Stimulated activated naive B cell treated with anti-CD40 and anti-IgM and Interleukin-4, amounts not matched to agents 10 μg/mL and 1 μg/mL and 100 μg/mL, for 72 hours (primary cell): ENCODE measurements at regions not wholly inside any gene's neighbourhood (a gene's known extent, or its start where the extent isn't known, plus 50 kb on each side); places are given as distances from the start of the nearest gene placed in this dataset.
A peak's percentile ranks its signal among the peaks of the same experiment; 100 is the strongest.

ENCODE experiments used
- ATAC-seq, 2 donors: fragments of 150-1000 bp; cut with Tn5 transposase; replicated peaks; 2 replicates each; pipeline ENCODE4 v1.10.0; 2021; ENCODE audit warnings: moderate library complexity in 1 of 2
- DNase-seq: peaks from one replicate; pipeline ENCODE4 v3.0.0; 2021
- H3K27ac Mint-ChIP-seq: one replicate; pipeline ENCODE4 v1.8.0; 2022; ENCODE audit warnings: mild to moderate bottlenecking, mixed read lengths
- H3K27me3 Mint-ChIP-seq, 2 donors: one replicate each; pipeline ENCODE4 v1.8.0; 2022; ENCODE audit warnings: mixed read lengths in 2 of 2
- H3K36me3 Mint-ChIP-seq, 2 donors: one replicate each; pipeline ENCODE4 v1.8.0; 2022; ENCODE audit warnings: mixed read lengths in 2 of 2, mild to moderate bottlenecking in 1 of 2
- H3K4me1 Mint-ChIP-seq, 2 donors: one replicate each; pipeline ENCODE4 v1.8.0; 2022; ENCODE audit warnings: mixed read lengths in 2 of 2, mild to moderate bottlenecking in 1 of 2
- H3K4me3 Mint-ChIP-seq, 2 donors: one replicate each; pipeline ENCODE4 v1.8.0; 2022; ENCODE audit warnings: mild to moderate bottlenecking in 2 of 2, mixed read lengths in 2 of 2, moderate library complexity in 1 of 2
- H3K9me3 Mint-ChIP-seq, 2 donors: one replicate each; pipeline ENCODE4 v1.8.0; 2022; ENCODE audit warnings: mixed read lengths in 2 of 2, mild to moderate bottlenecking in 1 of 2

DNA sequence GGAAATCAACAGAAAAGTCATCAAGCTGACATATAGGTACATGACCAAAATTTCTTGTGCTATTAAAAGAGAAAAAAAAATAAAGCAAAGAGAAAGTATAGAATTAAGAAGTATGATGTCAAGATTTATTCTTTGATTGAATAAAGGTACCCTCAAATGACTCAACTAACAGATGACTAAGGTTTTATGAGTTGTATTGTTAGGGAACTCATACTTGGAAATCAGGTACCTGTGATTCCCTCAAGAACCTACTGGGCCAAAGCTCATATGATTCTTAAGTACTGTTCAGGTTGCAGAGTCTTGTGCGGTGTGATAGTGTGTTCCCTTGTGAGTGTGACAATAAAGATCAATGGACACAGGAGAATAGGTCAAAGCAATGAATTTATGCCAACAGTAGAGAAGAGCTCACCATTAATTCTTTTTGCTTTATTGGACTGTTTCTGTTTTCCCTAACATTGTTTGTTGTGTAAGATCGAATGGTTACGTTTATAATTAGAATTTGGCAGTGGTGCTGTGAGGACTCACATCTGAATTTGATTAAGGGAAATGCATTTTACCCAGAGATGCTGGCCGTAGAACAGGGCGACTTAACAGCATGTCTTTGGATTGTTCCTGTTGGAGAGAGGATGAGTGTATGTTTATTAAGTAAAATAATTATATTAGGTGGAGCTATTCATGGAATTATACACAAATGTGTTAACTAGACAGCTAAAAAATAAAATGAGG lies 293.2 kb upstream of the SEMA3D start:
- Mint-ChIP-seq H3K27ac (no peak overlapping the region), H3K9me3 (no peaks in the 10 kb centered on the region), H3K4me1 (no peaks in the 10 kb centered on the region), H3K4me3 (no peak overlapping the region), H3K36me3 (no peaks in the 10 kb centered on the region), H3K27me3 (no peaks in the 10 kb centered on the region)
- DNase-seq: no peak
- ATAC-seq: no peak

DNA sequence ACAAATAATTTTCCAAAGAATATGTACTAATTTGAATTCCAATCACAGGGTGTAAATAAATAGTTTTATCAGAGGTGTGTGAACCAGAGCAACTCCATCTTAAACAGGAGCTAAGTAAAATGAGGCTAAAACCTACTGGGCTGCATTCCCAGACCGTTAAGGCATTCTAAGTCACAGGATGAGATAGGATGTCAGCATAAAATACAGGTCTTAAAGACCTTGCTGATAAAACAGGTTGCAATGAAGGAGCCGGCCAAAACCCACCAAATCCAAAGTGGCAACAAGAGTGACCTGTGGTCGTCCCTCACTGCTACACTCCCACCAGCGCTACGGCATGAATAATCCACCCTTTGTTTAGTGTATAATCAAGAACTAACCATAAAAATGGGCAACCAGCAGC lies 291.7 kb upstream of the SEMA3D start:
- Mint-ChIP-seq H3K36me3 (no peaks in the 10 kb centered on the region), H3K27ac (no peak overlapping the region), H3K4me3 (no peak overlapping the region), H3K4me1 (peaks cover 0 to 4% of the 10 kb centered on the region in 2 donors), H3K9me3 (no peaks in the 10 kb centered on the region), H3K27me3 (no peaks in the 10 kb centered on the region)
- DNase-seq (no peak), ATAC-seq (no peak)

DNA sequence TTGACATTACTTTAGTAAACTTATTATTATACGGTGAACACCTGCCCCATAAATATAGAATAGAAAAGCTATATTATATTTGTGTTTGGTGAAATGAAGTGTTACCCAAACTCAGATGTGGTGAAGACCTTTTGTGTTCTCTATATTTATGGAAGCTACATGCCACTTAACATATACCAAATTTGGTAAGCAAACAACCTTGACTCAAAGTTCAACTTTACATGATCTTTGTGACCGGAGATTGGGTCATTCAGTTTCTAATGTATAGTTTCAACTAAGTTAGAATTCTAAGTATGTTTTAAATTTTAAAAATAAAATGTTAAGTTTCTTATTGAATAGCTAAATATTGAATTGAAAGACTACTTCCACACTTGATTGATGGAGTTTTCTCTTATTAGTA lies 288.6 kb upstream of the SEMA3D start:
- DNase-seq (no peak), ATAC-seq (no peak)
- Mint-ChIP-seq H3K4me3 (no peak overlapping the region), H3K27me3 (no peaks in the 10 kb centered on the region), H3K4me1 (peaks cover 3 to 21% of the 10 kb centered on the region in 2 donors), H3K9me3 (no peaks in the 10 kb centered on the region), H3K27ac (no peak overlapping the region), H3K36me3 (no peaks in the 10 kb centered on the region)

DNA sequence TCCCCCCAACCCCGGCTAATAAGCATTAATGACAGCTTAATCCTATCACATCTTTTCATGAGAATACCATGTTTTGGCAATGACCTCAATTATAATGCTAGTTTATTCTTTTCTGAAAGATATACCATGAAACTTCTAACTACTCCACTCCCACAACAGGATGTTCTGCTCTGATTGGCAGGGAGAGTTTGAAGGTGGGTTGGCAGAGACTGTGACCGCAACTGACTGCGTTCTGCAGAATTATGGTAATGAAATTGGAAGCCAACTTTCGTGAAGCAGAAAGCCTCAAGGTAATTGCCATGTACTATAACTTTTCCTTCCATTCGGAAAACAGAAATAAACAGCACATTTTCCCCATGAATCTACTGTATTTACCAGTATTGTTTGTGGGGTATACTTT lies 288.2 kb upstream of the SEMA3D start:
- no peak overlapping the region for H3K27ac Mint-ChIP-seq
- no peak for ATAC-seq
- no peaks in the 10 kb centered on the region for H3K27me3 Mint-ChIP-seq

GRCh38 chr7:85474234-85474633 lies 287.4 kb upstream of the SEMA3D start:
- Mint-ChIP-seq H3K4me1 (peaks cover 5 to 21% of the 10 kb centered on the region in 2 donors), H3K27ac (no peak overlapping the region), H3K36me3 (no peaks in the 10 kb centered on the region), H3K27me3 (no peaks in the 10 kb centered on the region), H3K9me3 (no peaks in the 10 kb centered on the region), H3K4me3 (no peak overlapping the region)
- peak; percentile 71 to 81 for ATAC-seq
- DNase-seq: no peak

More for the DNA sequence above, 288.2 kb upstream of the SEMA3D start:
- no peak for DNase-seq
- no peaks in the 10 kb centered on the region for H3K36me3 Mint-ChIP-seq
- no peak overlapping the region for H3K4me3 Mint-ChIP-seq
- no peaks in the 10 kb centered on the region for H3K9me3 Mint-ChIP-seq
- H3K4me1 Mint-ChIP-seq: peaks cover 3 to 21% of the 10 kb centered on the region in 2 donors

DNA sequence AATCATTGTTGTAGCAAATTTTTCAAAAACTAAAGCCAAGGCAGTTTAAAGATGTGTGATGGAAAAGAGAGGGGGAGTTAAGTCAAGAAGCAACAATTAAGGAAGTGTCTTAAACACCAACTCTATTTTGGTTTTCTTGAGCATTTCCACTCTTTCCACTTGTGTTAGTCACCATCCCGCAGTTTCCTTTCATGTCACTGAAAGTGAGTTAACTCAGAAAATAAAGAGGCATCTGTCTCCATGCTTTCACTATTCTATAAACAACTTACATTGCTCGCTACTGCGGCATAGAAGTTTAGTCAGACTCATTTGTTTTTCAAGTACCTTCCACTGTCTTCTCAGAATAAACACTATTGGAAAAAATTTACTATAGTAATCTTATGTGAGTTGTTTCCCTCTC lies 284.9 kb upstream of the SEMA3D start:
- H3K27me3 Mint-ChIP-seq: peaks cover 6 to 7% of the 10 kb centered on the region in 2 donors
- no peaks in the 10 kb centered on the region for H3K9me3 Mint-ChIP-seq
- peak; percentile 82 to 83 for ATAC-seq
- peaks cover 5 to 22% of the 10 kb centered on the region in 2 donors for H3K4me1 Mint-ChIP-seq
- no peak overlapping the region for H3K27ac Mint-ChIP-seq
- DNase-seq: no peak
- H3K36me3 Mint-ChIP-seq: no peaks in the 10 kb centered on the region
- H3K4me3 Mint-ChIP-seq: peak overlapping the region in 1 of 2 donors; percentile 41

DNA sequence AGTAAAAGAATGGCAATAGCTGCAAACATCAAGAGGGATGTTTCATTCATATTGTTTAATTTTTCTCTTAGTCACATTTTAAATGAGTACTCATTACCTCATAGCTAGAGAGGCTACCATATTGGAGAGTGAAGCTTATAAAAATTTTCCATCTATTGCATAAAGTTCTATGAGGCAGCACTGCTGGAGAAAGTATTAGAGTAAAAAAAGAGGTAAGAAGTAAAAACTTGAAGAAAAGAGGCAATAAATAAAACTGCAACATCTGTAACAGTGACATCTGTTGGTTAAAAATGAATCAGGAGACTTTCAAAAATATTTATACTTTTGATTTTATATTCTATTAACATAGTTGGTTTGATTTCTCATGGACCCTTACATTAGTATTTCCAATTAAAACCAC lies 284.5 kb upstream of the SEMA3D start:
- DNase-seq (no peak), ATAC-seq (peak; percentile 39 to 46)
- Mint-ChIP-seq H3K36me3 (no peaks in the 10 kb centered on the region), H3K9me3 (no peaks in the 10 kb centered on the region), H3K4me1 (peaks cover 5 to 26% of the 10 kb centered on the region in 2 donors), H3K4me3 (peak overlapping the region in 1 of 2 donors; percentile 21), H3K27ac (no peak overlapping the region), H3K27me3 (peaks cover 6 to 7% of the 10 kb centered on the region in 2 donors)

- H3K27ac Mint-ChIP-seq: no peak overlapping the region
- no peaks in the 10 kb centered on the region for H3K36me3 Mint-ChIP-seq
- H3K9me3 Mint-ChIP-seq: no peaks in the 10 kb centered on the region
- no peak overlapping the region for H3K4me3 Mint-ChIP-seq
- DNase-seq: no peak
- H3K4me1 Mint-ChIP-seq: peaks cover 5 to 26% of the 10 kb centered on the region in 2 donors
- H3K27me3 Mint-ChIP-seq: peaks cover 6 to 7% of the 10 kb centered on the region in 2 donors
- ATAC-seq: no peak
Measured at GRCh38 chr7:85469446-85470010, 282.7 kb upstream of the SEMA3D start.

DNA sequence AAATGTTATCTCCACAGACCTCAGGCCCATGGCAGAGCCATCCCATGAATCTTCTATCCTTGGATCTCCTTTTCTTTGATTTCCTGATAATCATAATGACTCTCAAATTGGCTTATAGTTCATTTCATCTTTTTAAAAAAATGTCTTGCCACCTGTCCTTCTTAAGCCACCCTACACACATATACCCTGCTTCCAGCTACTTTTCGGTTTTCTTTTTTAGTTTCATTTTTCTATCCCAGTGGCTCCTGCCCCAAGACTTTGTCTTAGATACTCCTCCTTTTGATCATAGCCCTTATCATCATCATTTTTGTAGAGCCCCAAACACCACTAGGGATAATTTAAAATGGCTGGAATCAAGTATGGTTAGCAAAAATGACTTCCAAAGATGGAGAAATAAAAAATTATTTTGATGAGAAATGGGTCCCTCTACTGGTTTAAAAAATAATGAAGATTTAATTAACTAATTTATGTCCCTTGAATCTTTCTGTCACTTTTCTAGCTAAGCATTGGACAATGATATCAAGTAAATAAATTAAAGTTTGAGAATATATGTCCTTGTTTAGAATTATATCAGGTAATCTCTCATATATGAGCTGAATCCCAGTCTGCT lies 277.3 kb upstream of the SEMA3D start:
- Mint-ChIP-seq H3K9me3 (no peaks in the 10 kb centered on the region), H3K27ac (no peak overlapping the region), H3K4me3 (peak overlapping the region in 1 of 2 donors; percentile 10)

GRCh38 chr7:85462671-85463070 lies 275.8 kb upstream of the SEMA3D start:
- DNase-seq: no peak
- peaks cover 0 to 5% of the 10 kb centered on the region in 2 donors for H3K4me1 Mint-ChIP-seq
- no peaks in the 10 kb centered on the region for H3K36me3 Mint-ChIP-seq
- H3K9me3 Mint-ChIP-seq: no peaks in the 10 kb centered on the region
- H3K27ac Mint-ChIP-seq: no peak overlapping the region
- H3K27me3 Mint-ChIP-seq: peaks cover 2 to 7% of the 10 kb centered on the region in 2 donors
- H3K4me3 Mint-ChIP-seq: no peak overlapping the region
- no peak for ATAC-seq

More for the DNA sequence above, 277.3 kb upstream of the SEMA3D start:
- no peaks in the 10 kb centered on the region for H3K36me3 Mint-ChIP-seq
- H3K4me1 Mint-ChIP-seq: peaks cover 0 to 5% of the 10 kb centered on the region in 2 donors
- ATAC-seq: peak in 1 of 2 donors; percentile 23
- H3K27me3 Mint-ChIP-seq: peaks cover 6 to 7% of the 10 kb centered on the region in 2 donors
- no peak for DNase-seq

DNA sequence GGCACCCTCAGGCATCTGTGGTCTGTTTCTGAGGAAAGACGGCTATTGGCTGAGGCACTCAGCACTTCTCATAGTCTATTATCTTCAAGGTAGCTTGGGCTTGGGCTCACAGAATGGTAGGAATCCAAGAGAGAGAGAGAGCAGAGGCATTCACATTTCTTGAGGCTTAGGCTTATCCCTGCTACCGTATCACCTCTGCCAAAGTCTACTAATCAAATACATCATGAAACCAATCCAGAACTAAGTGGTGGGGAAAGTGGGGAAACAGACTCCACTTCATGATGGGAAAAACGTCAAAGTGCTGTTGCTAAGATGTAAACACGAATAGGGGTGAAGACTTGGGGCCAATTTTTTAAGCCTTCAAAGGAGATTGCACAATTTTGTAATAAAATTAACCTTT lies 271.1 kb upstream of the SEMA3D start:
- Mint-ChIP-seq H3K36me3 (no peaks in the 10 kb centered on the region), H3K27ac (peak overlapping the region; percentile 57), H3K9me3 (no peaks in the 10 kb centered on the region), H3K4me3 (no peak overlapping the region), H3K4me1 (no peaks in the 10 kb centered on the region), H3K27me3 (peaks cover 0 to 5% of the 10 kb centered on the region in 2 donors)
- ATAC-seq (no peak), DNase-seq (no peak)

GRCh38 chr7:85456254-85456653 lies 269.4 kb upstream of the SEMA3D start:
- H3K4me1 Mint-ChIP-seq: no peaks in the 10 kb centered on the region
- ATAC-seq: no peak
- no peak overlapping the region for H3K4me3 Mint-ChIP-seq
- DNase-seq: no peak
- H3K36me3 Mint-ChIP-seq: no peaks in the 10 kb centered on the region
- H3K27me3 Mint-ChIP-seq: peaks cover 0 to 5% of the 10 kb centered on the region in 2 donors
- H3K27ac Mint-ChIP-seq: no peak overlapping the region
- H3K9me3 Mint-ChIP-seq: no peaks in the 10 kb centered on the region

DNA sequence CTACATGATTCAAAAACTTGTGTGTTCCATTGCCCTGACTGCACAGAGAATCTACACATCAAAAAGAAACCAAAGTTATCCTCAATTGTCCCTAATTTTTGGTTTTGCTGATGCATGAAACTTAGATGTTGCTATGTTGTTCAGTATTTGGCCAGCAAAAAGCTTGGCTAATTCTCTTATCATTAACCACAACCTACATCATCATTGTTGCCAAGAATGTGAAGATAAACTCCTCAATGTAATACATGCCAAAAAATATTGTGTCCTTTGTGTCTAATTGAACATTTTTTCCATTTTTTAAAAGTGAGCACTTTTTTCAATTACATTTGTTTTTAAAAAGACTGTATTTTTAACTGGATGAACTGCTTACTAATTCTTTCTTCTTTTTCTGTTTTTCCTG lies 268.0 kb upstream of the SEMA3D start:
- no peaks in the 10 kb centered on the region for H3K4me1 Mint-ChIP-seq
- no peak overlapping the region for H3K27ac Mint-ChIP-seq
- no peaks in the 10 kb centered on the region for H3K9me3 Mint-ChIP-seq
- peaks cover 5 to 11% of the 10 kb centered on the region in 2 donors for H3K27me3 Mint-ChIP-seq
- H3K36me3 Mint-ChIP-seq: no peaks in the 10 kb centered on the region
- DNase-seq (no peak), ATAC-seq (no peak)
- no peak overlapping the region for H3K4me3 Mint-ChIP-seq

GRCh38 chr7:85452674-85453073 lies 265.8 kb upstream of the SEMA3D start:
- no peaks in the 10 kb centered on the region for H3K9me3 Mint-ChIP-seq
- no peak overlapping the region for H3K4me3 Mint-ChIP-seq
- DNase-seq (no peak), ATAC-seq (no peak)
- no peaks in the 10 kb centered on the region for H3K36me3 Mint-ChIP-seq
- peaks cover 2 to 11% of the 10 kb centered on the region in 2 donors for H3K27me3 Mint-ChIP-seq
- no peak overlapping the region for H3K27ac Mint-ChIP-seq
- no peaks in the 10 kb centered on the region for H3K4me1 Mint-ChIP-seq

DNA sequence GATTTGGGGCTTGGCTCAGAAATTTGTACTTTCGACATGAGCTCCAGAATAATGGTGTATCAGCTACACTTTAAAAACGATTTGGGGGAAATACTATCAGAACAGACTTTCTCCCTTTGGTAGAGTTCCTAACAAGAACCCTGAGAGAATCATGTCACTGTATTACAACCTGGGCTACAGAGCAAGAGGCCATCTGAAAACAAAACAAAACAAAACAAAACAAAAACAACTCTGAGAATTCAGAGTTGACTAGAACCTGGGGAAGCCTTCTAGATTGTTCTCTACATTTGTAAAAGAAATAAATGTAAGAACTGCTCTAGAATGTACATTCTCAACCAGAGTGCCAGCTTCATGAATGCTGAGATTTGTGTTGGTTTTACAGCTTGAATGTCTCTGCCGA lies 262.6 kb upstream of the SEMA3D start:
- DNase-seq (no peak), ATAC-seq (no peak)
- Mint-ChIP-seq H3K9me3 (no peaks in the 10 kb centered on the region), H3K36me3 (no peaks in the 10 kb centered on the region), H3K4me3 (no peak overlapping the region), H3K27ac (no peak overlapping the region), H3K4me1 (no peaks in the 10 kb centered on the region), H3K27me3 (peaks cover 0 to 11% of the 10 kb centered on the region in 2 donors)
